ENCODE measurements at regions not wholly inside any gene's neighbourhood (a gene's known extent, or its start where the extent isn't known, plus 50 kb on each side); places are given as distances from the start of the nearest gene placed in this dataset.

GRCh38 chr16:73279451-73279850, 231.5 kb upstream of the ZFHX3 start:
- no peak for TF ChIP-seq HNRNPL (IDR thresholded peaks at IDR 0.05; ENCODE audit: low read depth, low read length)
- no peak for TF ChIP-seq POLR2A (IDR thresholded peaks at IDR 0.05; ENCODE audit: insufficient read depth in 1 of 2, low read depth in 2 of 2, low read length in 2 of 2)
- TF ChIP-seq, protein P1, sequence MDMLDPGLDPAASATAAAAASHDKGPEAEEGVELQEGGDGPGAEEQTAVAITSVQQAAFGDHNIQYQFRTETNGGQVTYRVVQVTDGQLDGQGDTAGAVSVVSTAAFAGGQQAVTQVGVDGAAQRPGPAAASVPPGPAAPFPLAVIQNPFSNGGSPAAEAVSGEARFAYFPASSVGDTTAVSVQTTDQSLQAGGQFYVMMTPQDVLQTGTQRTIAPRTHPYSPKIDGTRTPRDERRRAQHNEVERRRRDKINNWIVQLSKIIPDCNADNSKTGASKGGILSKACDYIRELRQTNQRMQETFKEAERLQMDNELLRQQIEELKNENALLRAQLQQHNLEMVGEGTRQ (IDR thresholded peaks at IDR 0.05; ENCODE audit: low read depth, low read length): no peak
- TF ChIP-seq, protein P1 (CRISPR knock-in tag; IDR thresholded peaks at IDR 0.05; ENCODE audit: borderline replicate concordance): no peak

All from HepG2 (cell line).